Calu3 (cell line): ENCODE measurements at regions not wholly inside any gene's neighbourhood (a gene's known extent, or its start where the extent isn't known, plus 50 kb on each side); places are given as distances from the start of the nearest gene placed in this dataset.
"Not testable (repeated sequence)": the region's sequence is repeated elsewhere in the genome, so short reads cannot be mapped to it uniquely, and the experiment has no call there.

Source experiments
- BruUV-seq: library from RNA; stranded (reverse); fragments of 400-500 nt; replicated peaks from 2 replicates; lab custom pipeline; 2021; lab: Mats Ljungman, UMichigan
- CTCF ChIA-PET: fragments of 300-600 bp; sonication (Branson Sonifier 250); formaldehyde crosslinking; loops from one replicate; lab custom pipeline; 2022; ENCODE audit warnings: antibody characterized with exemption; lab: Charles Lee
- DNase-seq: peaks from one replicate; pipeline ENCODE4 v3.0.0; 2022
- H3K27ac Mint-ChIP-seq: one replicate; pipeline ENCODE4 v1.8.0; 2022; ENCODE audit warnings: mixed read lengths; ENCODE audit not compliant: unreplicated experiment
- H3K27me3 Mint-ChIP-seq: one replicate; pipeline ENCODE4 v1.8.0; 2022; ENCODE audit warnings: mixed read lengths; ENCODE audit not compliant: unreplicated experiment
- H3K36me3 Mint-ChIP-seq: one replicate; pipeline ENCODE4 v1.8.0; 2022; ENCODE audit warnings: mild to moderate bottlenecking, moderate library complexity, mixed read lengths; ENCODE audit not compliant: insufficient read depth, unreplicated experiment
- H3K4me1 Mint-ChIP-seq: one replicate; pipeline ENCODE4 v1.8.0; 2022; ENCODE audit warnings: mild to moderate bottlenecking, low read depth, mixed read lengths; ENCODE audit not compliant: unreplicated experiment
- H3K4me3 Mint-ChIP-seq: one replicate; pipeline ENCODE4 v1.8.0; 2022; ENCODE audit warnings: mild to moderate bottlenecking, low read depth, moderate library complexity, mixed read lengths; ENCODE audit not compliant: unreplicated experiment
- H3K9me3 Mint-ChIP-seq: one replicate; pipeline ENCODE4 v1.8.0; 2022; ENCODE audit warnings: low read depth, mixed read lengths; ENCODE audit not compliant: unreplicated experiment
- CTCF ChIP-seq: fragments of 200-600 bp; IDR thresholded peaks from one replicate; pipeline ENCODE4 v1.8.0; 2022; ENCODE audit warnings: antibody characterized with exemption; ENCODE audit not compliant: unreplicated experiment
- intact Hi-C: fragments of 100-400 bp; cut with micrococcal nuclease; formaldehyde crosslinking; loops from one replicate; pipeline ENCODE4 v1.10.0; 2022; ENCODE audit not compliant: unreplicated experiment

GRCh38 chr1:221040691-221041285 is 161.5 kb downstream of the HLX start:
- Mint-ChIP-seq H3K4me1 (peaks cover 3% of the 10 kb centered on the region), H3K27me3 (no peaks in the 10 kb centered on the region), H3K4me3 (no peak overlapping the region), H3K9me3 (no peaks in the 10 kb centered on the region), H3K36me3 (no peaks in the 10 kb centered on the region), H3K27ac (no peak overlapping the region)
- no peak for TF ChIP-seq CTCF
- intact Hi-C loops: no loop called here
- CTCF ChIA-PET: no interaction called here
- BruUV-seq: no TSS peak
- no peak for DNase-seq

GRCh38 chr1:221044538-221044937 is 165.3 kb downstream of the HLX start:
- Mint-ChIP-seq H3K36me3 (peaks cover 4% of the 10 kb centered on the region), H3K9me3 (peaks cover 6% of the 10 kb centered on the region), H3K4me1 (no peaks in the 10 kb centered on the region), H3K4me3 (no peak overlapping the region), H3K27me3 (peaks cover 16% of the 10 kb centered on the region), H3K27ac (no peak overlapping the region)
- DNase-seq: no peak
- TF ChIP-seq CTCF: no peak
- CTCF ChIA-PET: no interaction called here
- intact Hi-C loops: no loop called here
- no TSS peak for BruUV-seq

- intact Hi-C loops: no loop called here
These were observed 165.9 kb downstream of the HLX start for GRCh38 chr1:221045151-221045550.

GRCh38 chr1:221045842-221046831 is 166.9 kb downstream of the HLX start:
- BruUV-seq: no TSS peak
- CTCF ChIA-PET: interaction anchor here (0.9 kb wide), 1 partner anchor 10 kb away, joined by 3 read pairs; no protein-coding TSS in a partner anchor
- H3K27ac Mint-ChIP-seq: no peak overlapping the region

More at GRCh38 chr1:221045151-221045550, 165.9 kb downstream of the HLX start:
- Mint-ChIP-seq H3K36me3 (peaks cover 4% of the 10 kb centered on the region), H3K9me3 (peaks cover 10% of the 10 kb centered on the region), H3K4me1 (no peaks in the 10 kb centered on the region), H3K27ac (no peak overlapping the region), H3K4me3 (no peak overlapping the region), H3K27me3 (peaks cover 16% of the 10 kb centered on the region)
- BruUV-seq: no TSS peak
- no peak for TF ChIP-seq CTCF
- CTCF ChIA-PET: no interaction called here
- no peak for DNase-seq

GRCh38 chr1:221051391-221051790 is 172.1 kb downstream of the HLX start:
- BruUV-seq, H3K27ac Mint-ChIP-seq, intact Hi-C loops, CTCF ChIA-PET, H3K36me3 Mint-ChIP-seq, DNase-seq, H3K4me3 Mint-ChIP-seq: not testable (repeated sequence)
- Mint-ChIP-seq H3K27me3 (peaks cover 16% of the 10 kb centered on the region), H3K4me1 (peaks cover 30% of the 10 kb centered on the region), H3K9me3 (peaks cover 18% of the 10 kb centered on the region)

More at GRCh38 chr1:221045842-221046831, 166.9 kb downstream of the HLX start:
- no peak for TF ChIP-seq CTCF
- H3K27me3 Mint-ChIP-seq: peaks cover 16% of the 10 kb centered on the region
- H3K36me3 Mint-ChIP-seq: peaks cover 4% of the 10 kb centered on the region
- no peaks in the 10 kb centered on the region for H3K4me1 Mint-ChIP-seq
- intact Hi-C loops: no loop called here
- peaks cover 13% of the 10 kb centered on the region for H3K9me3 Mint-ChIP-seq
- no peak for DNase-seq
- no peak overlapping the region for H3K4me3 Mint-ChIP-seq
